Activated T-helper 1 cell treated with anti-CD3 and anti-CD28 coated beads, Interleukin-2, amount 50 U/mL, for 16 hours (primary cell): ENCODE measurements at regions not wholly inside any gene's neighbourhood (a gene's known extent, or its start where the extent isn't known, plus 50 kb on each side); places are given as distances from the start of the nearest gene placed in this dataset.
"Not testable (repeated sequence)": the region's sequence is repeated elsewhere in the genome, so short reads cannot be mapped to it uniquely, and the experiment has no call there.

Source experiments
- DNase-seq, 2 donors: peaks; one replicate each; pipeline ENCODE4 v3.0.0-alpha.2; 2020; ENCODE audit warnings: low read depth in 1 of 2, low spot score in 1 of 2

- DNase-seq = no peak
Measured at GRCh38 chr22:49513358-49513851, 314.3 kb downstream of the BRD1 start.

- no peak for DNase-seq
Measured at GRCh38 chr22:49512487-49513165, 315.0 kb downstream of the BRD1 start.

DNA sequence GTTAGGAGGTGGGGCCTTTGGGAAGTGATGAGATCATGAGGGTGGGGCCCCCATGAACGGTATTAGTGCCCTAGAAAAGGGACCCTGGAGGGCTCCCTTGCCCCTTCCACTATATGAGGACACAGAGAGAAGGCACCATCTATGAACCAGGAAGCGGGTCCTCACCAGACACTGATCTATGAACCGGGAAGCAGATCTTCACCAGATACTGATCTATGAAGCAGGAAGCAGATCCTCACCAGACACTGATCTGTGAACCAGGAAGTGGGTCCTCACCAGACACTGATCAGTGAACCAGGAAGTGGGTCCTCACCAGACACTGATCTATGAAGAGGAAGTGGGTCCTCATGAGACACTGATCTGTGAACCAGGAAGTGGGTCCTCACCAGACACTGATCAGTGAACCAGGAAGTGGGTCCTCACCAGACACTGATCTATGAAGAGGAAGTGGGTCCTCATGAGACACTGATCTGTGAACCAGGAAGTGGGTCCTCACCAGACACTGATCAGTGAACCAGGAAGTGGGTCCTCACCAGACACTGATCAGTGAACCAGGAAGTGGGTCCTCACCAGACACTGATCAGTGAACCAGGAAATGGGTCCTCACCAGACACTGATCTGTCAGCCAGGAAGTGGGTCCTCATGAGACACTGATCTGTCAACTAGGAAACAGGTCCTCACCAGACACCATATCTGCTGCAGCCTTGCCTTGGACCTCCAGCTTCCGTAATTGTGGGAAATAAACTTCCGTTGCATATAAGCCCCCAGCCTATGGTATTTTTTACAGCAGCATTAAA lies 316.1 kb downstream of the BRD1 start:
- not testable (repeated sequence) for DNase-seq

- DNase-seq = no peak
Measured at GRCh38 chr22:49510718-49511117, 317.0 kb downstream of the BRD1 start.

- DNase-seq = no peak
Measured at GRCh38 chr22:49509016-49509415, 318.7 kb downstream of the BRD1 start.

GRCh38 chr22:49508561-49508960 lies 319.1 kb downstream of the BRD1 start:
- no peak for DNase-seq

DNA sequence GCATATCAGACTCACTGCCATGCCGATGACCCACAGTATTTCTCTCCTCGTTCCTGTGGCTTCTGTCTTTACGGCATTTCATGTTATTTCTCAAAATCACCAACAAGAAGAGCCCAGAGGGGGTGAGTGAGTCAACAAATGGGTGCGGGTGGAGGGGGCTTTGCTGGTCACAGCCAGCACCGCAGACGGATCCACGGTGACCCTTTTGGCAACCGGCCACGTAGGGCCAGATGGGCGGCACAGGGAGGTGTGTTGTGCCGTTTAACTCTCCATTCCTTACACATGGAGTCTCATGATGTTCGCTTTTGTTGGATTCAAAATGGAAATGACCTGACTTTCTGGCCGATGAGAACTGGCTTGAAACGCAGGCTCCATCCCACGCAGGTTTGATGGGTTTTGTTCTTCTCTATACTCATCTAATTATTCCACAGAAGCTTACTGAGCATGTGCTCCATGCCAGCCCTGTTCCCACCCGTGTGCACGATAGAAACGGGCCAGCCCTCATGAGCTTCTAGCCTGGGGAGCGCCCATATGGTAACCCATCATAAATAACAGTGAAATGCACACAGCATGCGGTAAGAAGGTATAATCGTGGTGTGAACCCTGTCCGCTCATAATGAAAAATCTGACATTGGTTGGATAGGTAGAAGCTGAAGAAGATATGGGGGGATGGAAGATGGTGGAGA lies 319.9 kb downstream of the BRD1 start:
- no peak for DNase-seq

GRCh38 chr22:49506010-49506400 lies 321.7 kb downstream of the BRD1 start:
- no peak for DNase-seq

DNA sequence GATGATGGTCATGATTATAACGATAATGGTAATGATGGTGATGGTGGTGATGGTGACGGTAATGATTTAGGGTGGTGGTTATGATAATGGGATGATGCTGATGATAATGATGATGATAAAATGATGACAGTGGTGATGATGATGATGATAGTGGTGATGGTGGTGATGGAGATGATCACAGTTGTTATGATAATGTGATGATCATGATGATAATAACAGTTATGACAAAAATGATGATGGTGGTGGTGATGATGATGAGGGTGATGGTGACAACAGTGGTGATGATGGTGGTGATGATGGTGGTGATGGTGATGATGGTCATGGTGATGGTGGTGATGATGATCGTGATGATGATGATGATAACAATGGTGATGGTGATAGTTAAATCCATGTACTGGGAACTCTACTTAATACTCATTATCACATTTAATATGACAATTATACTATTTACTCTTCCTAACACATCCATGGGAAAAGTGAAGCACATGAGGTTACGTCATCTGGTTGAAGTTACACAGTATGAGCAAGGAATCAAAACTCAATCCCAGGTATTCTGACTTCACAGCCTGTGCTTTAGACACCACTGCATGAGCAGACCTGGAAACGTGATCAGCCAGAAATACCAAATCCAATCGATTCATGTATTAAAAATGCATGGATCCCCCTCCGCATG lies 322.2 kb downstream of the BRD1 start:
- no peak for DNase-seq

GRCh38 chr22:49503896-49504521 lies 323.7 kb downstream of the BRD1 start:
- DNase-seq = no peak

DNA sequence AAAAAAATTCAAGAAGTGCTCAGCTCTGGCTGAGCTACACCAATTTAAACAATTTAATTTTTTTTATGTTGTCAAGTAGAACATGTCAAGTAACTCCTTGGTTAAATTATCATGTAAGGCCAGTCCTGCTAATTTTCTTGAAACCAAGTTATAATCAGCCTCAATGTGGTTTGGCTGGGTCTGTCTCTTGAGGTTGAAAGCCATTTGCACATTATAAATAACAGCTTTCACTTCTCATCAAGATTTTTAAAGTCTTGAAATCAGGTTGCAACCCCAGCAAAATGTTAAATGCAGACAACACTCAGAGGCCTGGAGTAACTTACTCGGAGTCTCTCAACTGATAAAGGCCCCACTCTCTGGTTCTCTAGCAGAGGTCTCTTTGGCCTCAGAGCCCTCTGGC lies 324.4 kb downstream of the BRD1 start:
- no peak for DNase-seq

DNA sequence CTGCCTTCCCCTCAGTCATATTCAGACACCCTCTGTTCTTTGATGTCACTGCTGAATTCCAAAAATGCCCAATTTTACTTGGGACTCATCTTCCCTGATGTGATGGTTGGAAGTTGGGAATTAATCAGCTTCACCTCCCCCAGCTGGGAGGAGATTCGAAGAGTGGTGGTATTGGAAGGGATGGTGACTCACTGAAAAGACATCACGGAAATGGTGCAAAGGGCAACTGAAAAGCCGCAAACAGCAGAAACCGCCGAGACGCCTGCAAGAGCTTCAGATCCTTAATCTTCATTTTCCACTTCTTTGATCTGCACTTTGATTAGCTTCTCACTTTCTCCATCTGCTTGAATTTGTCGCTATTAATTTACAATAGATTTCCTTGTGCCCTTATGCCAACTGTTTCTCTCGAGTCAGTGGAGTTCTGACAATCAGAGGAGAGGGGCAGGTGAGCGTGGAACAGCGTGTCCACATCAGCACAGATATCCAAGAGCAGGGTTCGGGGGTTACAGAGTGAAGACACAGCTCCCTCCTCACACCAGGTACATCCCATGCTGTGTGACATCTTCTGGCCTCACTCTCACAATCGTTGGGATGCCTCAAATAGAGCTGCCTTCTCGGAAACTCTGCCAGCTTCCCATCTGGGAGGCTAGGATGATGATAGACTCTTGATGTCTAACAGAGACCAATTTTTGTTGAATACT lies 325.4 kb downstream of the BRD1 start:
- peak in 1 of 2 donors; percentile 10 for DNase-seq

GRCh38 chr22:49500942-49501395 lies 326.7 kb downstream of the BRD1 start:
- DNase-seq = no peak

GRCh38 chr22:49500076-49500460 lies 327.6 kb downstream of the BRD1 start:
- no peak for DNase-seq

- DNase-seq = no peak
Measured at GRCh38 chr22:49499433-49500075, 328.1 kb downstream of the BRD1 start.

DNA sequence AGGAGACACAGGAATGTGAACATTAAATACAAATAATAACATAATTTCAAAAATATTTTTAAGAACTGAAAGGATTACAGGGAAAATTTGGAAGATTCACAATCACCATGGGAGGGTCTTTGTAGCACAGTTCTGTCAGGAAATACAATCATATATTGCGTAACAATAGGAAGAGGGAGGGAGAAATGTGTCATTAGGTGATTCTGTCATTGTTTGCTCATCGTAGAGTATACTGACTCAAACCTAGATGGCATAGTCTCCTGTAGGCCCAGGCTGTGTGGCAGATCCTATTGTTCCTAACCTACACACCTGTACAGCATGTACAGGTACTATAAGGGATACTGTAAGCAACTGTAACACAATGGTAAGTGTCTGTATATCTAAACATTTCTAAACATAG lies 330.4 kb downstream of the BRD1 start:
- no peak for DNase-seq

DNA sequence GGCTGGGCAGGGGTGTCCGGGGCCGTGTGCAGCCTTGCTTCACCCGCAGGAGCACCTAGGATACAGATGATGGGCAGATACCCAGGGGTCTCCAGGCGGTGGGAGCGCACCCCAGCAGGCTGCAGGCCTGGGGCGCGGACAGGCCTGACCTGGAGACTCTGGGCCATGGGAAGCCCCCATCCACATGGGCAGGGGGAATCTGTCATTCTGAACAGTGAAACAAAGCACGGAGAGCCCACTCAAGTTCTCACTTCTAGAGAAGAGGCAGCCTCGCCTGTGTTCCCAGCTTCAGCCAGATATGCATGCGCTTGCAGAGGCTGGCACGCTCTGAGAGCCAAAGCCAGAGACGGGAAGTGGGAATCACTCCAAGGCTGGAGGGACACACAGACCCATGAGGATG lies 333.1 kb downstream of the BRD1 start:
- no peak for DNase-seq

GRCh38 chr22:49492741-49493251 lies 334.9 kb downstream of the BRD1 start:
- DNase-seq = no peak

- no peak for DNase-seq
Measured at GRCh38 chr22:49492308-49492707, 335.4 kb downstream of the BRD1 start.

DNA sequence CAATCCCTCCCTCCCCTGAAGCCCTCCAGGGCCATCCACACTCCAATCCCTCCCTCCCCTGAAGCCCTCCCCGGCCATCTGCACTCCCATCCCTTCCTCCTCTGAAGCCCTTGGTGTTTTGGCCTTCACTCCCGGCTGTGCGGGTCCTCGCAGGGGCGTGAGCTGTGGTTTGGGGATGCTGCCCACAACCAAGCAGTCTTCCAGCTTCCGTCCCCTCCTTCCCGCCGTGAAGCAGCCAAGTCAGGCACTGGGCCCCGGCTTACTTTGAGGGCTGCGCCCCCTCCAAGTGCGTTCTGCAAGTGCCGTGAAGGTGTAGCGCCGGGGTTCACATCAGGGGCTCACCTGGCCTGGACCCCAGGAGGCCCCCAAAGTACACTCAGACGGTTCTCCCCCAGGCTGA lies 335.9 kb downstream of the BRD1 start:
- DNase-seq = no peak
